GM23248 (cell line): ENCODE measurements at regions not wholly inside any gene's neighbourhood (a gene's known extent, or its start where the extent isn't known, plus 50 kb on each side); places are given as distances from the start of the nearest gene placed in this dataset.

Experiments
- DNase-seq: peaks from one replicate; pipeline ENCODE4 v3.0.0-alpha.2; 2015
- H2AFZ ChIP-seq: fragments of 200-600 bp; sonication (generic); 2 replicates; pipeline ENCODE4 v1.6.1; 2016; ENCODE audit warnings: antibody characterized with exemption
- H3F3A ChIP-seq: fragments of 200-600 bp; sonication (generic); 2 replicates; pipeline ENCODE4 v1.6.1; 2016; ENCODE audit warnings: mild to moderate bottlenecking, antibody characterized with exemption, mixed run types; ENCODE audit not compliant: insufficient read depth
- H3K27ac ChIP-seq: fragments of 200-600 bp; sonication (generic); 2 replicates; pipeline ENCODE4 v1.5.1; 2016; ENCODE audit warnings: mild to moderate bottlenecking
- H3K27me3 ChIP-seq: fragments of 200-600 bp; sonication (generic); replicated peaks from 2 replicates; pipeline ENCODE4 v1.6.1; 2016; ENCODE audit warnings: mild to moderate bottlenecking; ENCODE audit not compliant: insufficient read depth
- H3K36me3 ChIP-seq: fragments of 200-600 bp; sonication (generic); 2 replicates; pipeline ENCODE4 v1.6.1; 2016; ENCODE audit warnings: low read depth, mild to moderate bottlenecking
- H3K4me1 ChIP-seq: fragments of 200-600 bp; sonication (generic); 2 replicates; pipeline ENCODE4 v1.6.1; 2016; ENCODE audit warnings: mild to moderate bottlenecking; ENCODE audit not compliant: insufficient read depth
- H3K4me2 ChIP-seq: fragments of 200-600 bp; sonication (generic); one replicate; pipeline ENCODE4 v1.6.1; 2016; ENCODE audit warnings: mild to moderate bottlenecking; ENCODE audit not compliant: unreplicated experiment
- H3K4me3 ChIP-seq: fragments of 200-600 bp; sonication (generic); 2 replicates; pipeline ENCODE4 v1.5.1; 2016; ENCODE audit warnings: mild to moderate bottlenecking
- H3K79me2 ChIP-seq: fragments of 200-600 bp; sonication (generic); 2 replicates; pipeline ENCODE4 v1.6.1; 2016; ENCODE audit warnings: mild to moderate bottlenecking; ENCODE audit not compliant: insufficient read depth
- H3K9ac ChIP-seq: fragments of 200-600 bp; sonication (generic); 2 replicates; pipeline ENCODE4 v1.6.1; 2016; ENCODE audit warnings: mild to moderate bottlenecking
- H3K9me2 ChIP-seq: fragments of 200-600 bp; sonication (generic); 2 replicates; pipeline ENCODE4 v1.6.1; 2016; ENCODE audit warnings: mixed run types, mild to moderate bottlenecking, moderate library complexity; ENCODE audit not compliant: insufficient read depth
- H3K9me3 ChIP-seq: fragments of 200-600 bp; sonication (generic); one replicate; pipeline ENCODE4 v1.6.1; 2017; ENCODE audit warnings: low read depth
- H4K20me1 ChIP-seq: fragments of 200-600 bp; sonication (generic); 2 replicates; pipeline ENCODE4 v1.6.0; 2016; ENCODE audit not compliant: insufficient read depth
- EZH2 ChIP-seq: fragments of 200-600 bp; sonication (generic); IDR thresholded peaks from 2 replicates; pipeline ENCODE4 v1.6.1; 2018; ENCODE audit warnings: antibody characterized with exemption, mild to moderate bottlenecking; ENCODE audit not compliant: insufficient read depth, poor library complexity, severe bottlenecking
- EZH2phosphoT487 ChIP-seq: fragments of 200-600 bp; sonication (generic); IDR thresholded peaks from 2 replicates; pipeline ENCODE4 v1.6.1; 2018; ENCODE audit warnings: antibody characterized with exemption, moderate library complexity, mild to moderate bottlenecking, low read depth; ENCODE audit not compliant: insufficient read depth
- WGBS, 2 experiments: methylation state at CpG; one replicate each; pipeline ENCODE4 v1.1.6; 2015 to 2017; ENCODE audit warnings: low lambda C conversion rate in 2 of 2, low coverage in 1 of 2; ENCODE audit errors: missing lambda C conversion rate in 2 of 2; 5-methylcytosine and 5-hydroxymethylcytosine counted together
- in situ Hi-C: fragments of 300-500 bp; cut with MboI; formaldehyde crosslinking; loops from 2 replicates; pipeline ENCODE4 v1.15.0; 2020

DNA sequence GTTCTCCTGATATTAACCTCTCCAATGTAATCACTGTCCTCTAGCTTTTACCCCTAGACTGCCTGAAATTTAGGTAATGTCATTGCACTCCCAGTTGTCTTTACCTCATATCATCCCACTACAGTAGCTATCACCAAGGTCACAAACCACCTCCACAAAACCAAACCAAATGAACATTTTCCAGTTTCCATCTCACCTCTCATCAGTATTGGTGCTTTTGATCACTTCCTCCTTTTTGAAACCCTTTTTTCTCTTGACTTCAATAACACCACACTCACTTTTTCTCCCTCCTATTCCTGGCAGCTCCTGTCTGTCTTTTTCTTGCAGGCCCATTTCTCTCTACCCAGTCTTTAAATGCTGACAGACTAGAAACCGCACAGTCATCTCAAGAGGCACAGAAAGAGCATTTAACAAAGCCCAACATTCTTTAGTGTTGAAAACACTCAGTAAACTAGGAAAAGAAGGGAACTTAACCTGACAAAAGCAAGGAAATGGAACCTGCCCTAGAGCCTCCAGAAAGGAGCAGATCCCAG lies 95.9 kb upstream of the SIX2 start:
- WGBS, 2 experiments, result 68 to 88% methylated on average over 1 of the region's 1 CpG
- DNase-seq, result no peak
- TF ChIP-seq EZH2phosphoT487 (no peak), EZH2 (no peak)

DNA sequence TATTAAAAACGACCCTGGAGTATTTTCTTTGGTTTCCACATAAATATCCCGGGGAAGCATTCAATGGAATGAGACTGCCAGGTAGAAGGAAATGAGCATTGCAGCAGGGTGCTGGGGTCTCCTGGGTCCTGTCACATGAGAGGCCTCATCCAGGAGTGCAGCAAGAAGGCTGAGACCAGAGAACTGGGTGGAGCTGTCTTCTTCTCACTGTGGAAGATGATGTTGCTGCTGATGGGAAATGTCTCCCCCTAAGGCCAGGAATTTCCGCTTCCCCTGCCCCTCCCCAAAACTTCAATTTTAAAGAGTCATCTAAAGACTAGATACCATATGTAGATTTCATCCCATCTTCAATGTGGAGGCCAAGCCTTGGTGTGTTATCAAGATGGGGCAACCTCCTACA lies 95.2 kb upstream of the SIX2 start:
- no peak for DNase-seq
- Histone ChIP-seq H3K36me3 (no peaks in the 10 kb centered on the region), H3K4me2 (no peak overlapping the region), H3K79me2 (no peaks in the 10 kb centered on the region), H2AFZ (no peak overlapping the region), H4K20me1 (no peaks in the 10 kb centered on the region), H3K27me3 (peaks cover 15% of the 10 kb centered on the region), H3K9ac (no peak overlapping the region), H3F3A (no peaks in the 10 kb centered on the region), H3K4me3 (no peak overlapping the region), H3K27ac (no peak overlapping the region), H3K9me2 (no peaks in the 10 kb centered on the region), H3K9me3 (no peaks in the 10 kb centered on the region), H3K4me1 (no peaks in the 10 kb centered on the region)
- WGBS, 2 experiments, result 40 to 49% methylated on average over 3 of the region's 3 CpGs
- in situ Hi-C loops, result no loop called here
- no peak for TF ChIP-seq EZH2
- TF ChIP-seq EZH2phosphoT487, result no peak

More for the DNA sequence above, 95.9 kb upstream of the SIX2 start:
- Histone ChIP-seq H3K4me1 (no peaks in the 10 kb centered on the region), H3F3A (no peaks in the 10 kb centered on the region), H2AFZ (no peak overlapping the region), H3K9me2 (no peaks in the 10 kb centered on the region), H3K4me2 (no peak overlapping the region), H4K20me1 (no peaks in the 10 kb centered on the region), H3K9ac (no peak overlapping the region), H3K79me2 (no peaks in the 10 kb centered on the region), H3K27me3 (peaks cover 21% of the 10 kb centered on the region), H3K4me3 (no peak overlapping the region), H3K36me3 (no peaks in the 10 kb centered on the region), H3K9me3 (no peaks in the 10 kb centered on the region), H3K27ac (no peak overlapping the region)
- in situ Hi-C loops, result no loop called here

DNA sequence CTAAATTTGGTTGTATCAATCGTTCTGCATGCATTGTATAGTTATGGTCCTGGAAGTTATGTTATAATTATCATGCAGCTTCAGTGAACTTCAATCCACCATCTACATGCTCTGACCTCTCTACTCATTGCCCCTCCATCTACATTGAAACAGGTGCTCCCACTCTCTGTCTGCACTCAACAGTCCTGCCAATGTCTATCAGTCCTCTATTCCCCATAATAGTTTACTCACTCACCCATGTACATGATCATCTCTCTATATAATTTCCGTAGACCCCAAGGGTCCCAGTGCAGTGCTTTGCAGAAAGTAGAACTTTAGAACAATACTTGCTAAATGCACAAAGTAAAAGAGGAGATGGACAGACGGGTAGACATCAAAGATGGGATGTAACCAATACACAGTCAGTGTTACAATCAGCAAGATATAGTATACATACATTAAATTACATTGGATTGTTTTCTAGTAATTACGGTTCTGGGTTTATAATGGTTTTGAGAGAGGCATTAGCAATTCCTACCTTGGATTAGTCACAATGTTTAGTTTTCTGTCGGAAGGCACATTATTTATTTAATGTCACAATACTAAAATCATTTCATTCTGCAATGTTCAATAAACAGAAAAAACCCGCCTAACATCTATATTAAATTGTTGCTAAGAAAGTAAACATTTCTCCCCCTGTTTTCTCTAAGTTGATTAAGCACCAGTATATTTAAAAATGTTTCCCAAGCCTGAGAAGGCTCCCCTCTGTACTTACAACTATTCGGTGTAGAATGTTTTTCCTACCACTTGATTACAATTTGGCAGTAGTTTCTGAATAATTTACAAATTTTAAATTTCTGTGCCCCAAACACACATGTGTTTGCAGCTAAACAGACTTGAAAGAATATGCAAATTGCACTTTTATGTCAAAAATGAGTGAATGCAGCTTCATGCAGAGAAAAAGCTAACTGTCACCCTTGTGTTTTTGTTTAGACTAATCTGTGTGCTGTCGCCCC lies 94.4 kb upstream of the SIX2 start:
- Histone ChIP-seq H3K27ac (no peak overlapping the region), H3K9me2 (no peaks in the 10 kb centered on the region), H3K79me2 (no peaks in the 10 kb centered on the region), H3K36me3 (no peaks in the 10 kb centered on the region), H3K4me3 (no peak overlapping the region), H2AFZ (no peak overlapping the region), H4K20me1 (no peaks in the 10 kb centered on the region), H3K4me2 (no peak overlapping the region), H3K9me3 (no peaks in the 10 kb centered on the region), H3K9ac (no peak overlapping the region), H3K4me1 (no peaks in the 10 kb centered on the region), H3K27me3 (peaks cover 19% of the 10 kb centered on the region), H3F3A (no peaks in the 10 kb centered on the region)
- in situ Hi-C loops, result no loop called here
- no peak for DNase-seq
- no peak for TF ChIP-seq EZH2phosphoT487
- TF ChIP-seq EZH2, result no peak
- 42 to 47% methylated on average over 8 of the region's 8 CpGs for WGBS, 2 experiments

DNA sequence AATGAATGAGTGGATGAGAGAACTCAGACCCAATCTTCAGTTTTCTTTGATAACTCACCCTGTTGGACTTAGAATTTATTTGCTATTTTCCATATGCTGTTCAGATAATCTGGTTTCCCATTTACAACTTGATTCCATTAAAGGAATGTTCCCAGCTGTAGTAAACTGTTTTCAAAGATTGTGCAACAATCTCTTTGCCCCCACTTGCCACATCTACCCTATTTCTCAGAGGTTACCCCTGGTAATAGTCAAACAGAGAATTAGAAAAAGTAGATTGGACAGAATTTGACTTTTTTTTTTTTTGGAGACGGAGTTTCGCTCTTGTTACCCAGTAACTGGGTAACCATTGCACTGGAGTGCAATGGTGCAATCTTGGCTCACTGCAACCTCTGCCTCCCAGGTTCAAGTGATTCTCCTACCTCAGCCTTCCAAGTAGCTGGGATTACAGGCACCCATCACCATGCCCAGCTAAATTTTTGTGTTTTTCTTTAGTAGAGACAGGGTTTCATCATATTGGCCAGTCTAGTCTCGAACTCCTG lies 93.4 kb upstream of the SIX2 start:
- Histone ChIP-seq H3K27me3 (peaks cover 19% of the 10 kb centered on the region), H3K27ac (no peak overlapping the region), H2AFZ (no peak overlapping the region), H3F3A (no peaks in the 10 kb centered on the region), H3K9me2 (no peaks in the 10 kb centered on the region), H3K4me2 (no peak overlapping the region), H3K9ac (no peak overlapping the region), H3K4me3 (no peak overlapping the region), H4K20me1 (no peaks in the 10 kb centered on the region), H3K4me1 (no peaks in the 10 kb centered on the region), H3K9me3 (no peaks in the 10 kb centered on the region), H3K79me2 (no peaks in the 10 kb centered on the region), H3K36me3 (no peaks in the 10 kb centered on the region)
- in situ Hi-C loops, result no loop called here
- DNase-seq, result no peak
- TF ChIP-seq EZH2phosphoT487, result no peak
- no peak for TF ChIP-seq EZH2
- 64 to 76% methylated on average over 3 of the region's 3 CpGs for WGBS, 2 experiments
